ENCODE measurements at regions not wholly inside any gene's neighbourhood (a gene's known extent, or its start where the extent isn't known, plus 50 kb on each side); places are given as distances from the start of the nearest gene placed in this dataset.

DNA sequence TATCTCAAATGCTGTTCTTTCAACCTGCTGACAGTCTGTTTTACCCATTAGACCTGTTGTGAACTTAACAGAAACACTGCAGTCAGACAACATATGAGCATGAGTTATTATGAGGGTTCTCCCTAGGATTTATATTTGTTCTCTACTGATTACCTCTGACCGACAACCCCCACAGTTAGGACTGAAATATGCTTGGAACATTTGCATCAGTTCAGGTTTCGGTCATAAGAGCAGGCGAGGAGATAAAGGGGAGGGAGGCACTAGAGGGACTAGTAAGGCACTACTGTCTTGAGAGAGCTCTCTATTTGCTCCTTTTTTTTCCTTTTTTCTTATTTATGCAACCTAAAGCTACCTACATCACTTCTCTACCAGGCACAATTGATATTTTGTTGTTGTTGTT, 133.2 kb upstream of the REG3G start:
- no peak for TF ChIP-seq CTCF (conservative IDR thresholded peaks at IDR 0.05; ENCODE audit: low read depth, low read length)
- DNase-seq (ENCODE audit: low read depth), result no peak
- H3K4me3 ChIP-seq (ENCODE audit: low read depth, low read length), result no peak overlapping the region

GRCh38 chr2:78895022-78895421, 130.5 kb upstream of the REG3G start:
- no peak for DNase-seq (ENCODE audit: low read depth)
- H3K4me3 ChIP-seq (ENCODE audit: low read depth, low read length), result no peak overlapping the region
- TF ChIP-seq CTCF (conservative IDR thresholded peaks at IDR 0.05; ENCODE audit: low read depth, low read length), result no peak

DNA sequence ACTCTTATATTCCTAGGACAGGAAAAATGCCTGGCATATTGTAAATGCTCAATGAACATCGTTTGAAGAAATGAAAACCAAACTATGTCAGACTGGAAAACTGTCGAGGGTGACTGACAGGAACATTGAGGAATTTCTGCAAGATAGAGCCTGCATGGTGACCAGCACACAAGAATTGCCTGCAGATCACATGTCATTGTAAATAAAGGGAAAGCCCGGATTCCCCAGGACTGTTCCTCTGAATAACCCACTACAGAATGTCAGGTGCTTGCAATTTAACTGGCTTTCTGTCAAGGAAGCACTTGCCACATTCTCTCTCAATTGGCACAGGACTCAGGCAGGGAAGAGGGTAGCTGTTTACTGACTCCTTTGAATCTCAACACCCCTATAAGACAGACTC, 129.0 kb upstream of the REG3G start:
- H3K4me3 ChIP-seq (ENCODE audit: low read depth, low read length), result no peak overlapping the region
- TF ChIP-seq CTCF (conservative IDR thresholded peaks at IDR 0.05; ENCODE audit: low read depth, low read length), result no peak
- DNase-seq (ENCODE audit: low read depth), result no peak

- no peak for TF ChIP-seq CTCF (conservative IDR thresholded peaks at IDR 0.05; ENCODE audit: low read depth, low read length)
- DNase-seq (ENCODE audit: low read depth), result no peak
- H3K4me3 ChIP-seq (ENCODE audit: low read depth, low read length), result no peak overlapping the region
Observed at GRCh38 chr2:78907089-78907488, 118.4 kb upstream of the REG3G start.

DNA sequence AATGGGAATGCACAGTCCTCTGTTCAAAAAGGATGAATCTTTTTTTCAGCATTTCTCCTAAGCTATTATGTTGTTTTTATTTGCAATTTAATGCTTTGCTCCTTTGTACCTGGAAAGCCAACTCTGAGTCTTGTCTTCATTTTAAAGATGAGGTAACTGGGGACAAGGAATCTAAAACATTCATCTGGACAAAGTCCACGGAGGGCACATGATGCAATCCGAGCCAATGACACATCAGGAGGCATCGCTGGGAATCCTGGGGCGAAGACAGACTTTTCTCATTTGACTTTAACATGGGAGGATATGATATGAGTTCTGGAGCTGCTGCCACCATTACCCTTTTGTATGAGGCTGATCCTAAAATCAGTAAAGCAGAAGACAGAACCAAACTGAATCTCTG, 116.5 kb upstream of the REG3G start:
- no peak for DNase-seq (ENCODE audit: low read depth)
- TF ChIP-seq CTCF (conservative IDR thresholded peaks at IDR 0.05; ENCODE audit: low read depth, low read length), result no peak
- H3K4me3 ChIP-seq (ENCODE audit: low read depth, low read length), result no peak overlapping the region

DNA sequence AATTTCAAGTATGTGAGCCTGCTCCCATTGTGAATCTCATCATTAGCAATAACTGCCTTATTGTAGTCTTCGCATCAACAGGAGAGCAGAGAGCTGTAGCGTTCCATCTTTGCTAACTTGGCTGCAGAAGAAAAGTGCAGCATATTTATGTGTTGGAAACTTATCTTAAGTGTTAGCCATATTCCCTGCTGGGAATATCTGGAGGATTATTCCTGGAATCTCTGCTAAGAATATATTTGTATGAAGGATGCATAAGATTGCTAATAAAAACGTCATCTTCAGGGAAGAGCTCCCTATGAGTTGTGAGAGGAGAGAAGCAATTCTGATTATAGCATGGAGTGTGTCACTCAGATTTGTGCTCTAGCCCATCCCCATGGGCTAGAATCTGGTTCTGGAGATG, 115.1 kb upstream of the REG3G start:
- TF ChIP-seq CTCF (conservative IDR thresholded peaks at IDR 0.05; ENCODE audit: low read depth, low read length), result no peak
- no peak for DNase-seq (ENCODE audit: low read depth)
- H3K4me3 ChIP-seq (ENCODE audit: low read depth, low read length), result no peak overlapping the region

- no peak for DNase-seq (ENCODE audit: low read depth)
- no peak for TF ChIP-seq CTCF (conservative IDR thresholded peaks at IDR 0.05; ENCODE audit: low read depth, low read length)
Observed at GRCh38 chr2:78913257-78913656, 112.2 kb upstream of the REG3G start.

More at GRCh38 chr2:78913257-78913656, 112.2 kb upstream of the REG3G start:
- H3K4me3 ChIP-seq (ENCODE audit: low read depth, low read length), result no peak overlapping the region
